CD4-positive, alpha-beta T cell (primary cell): ENCODE measurements at regions not wholly inside any gene's neighbourhood (a gene's known extent, or its start where the extent isn't known, plus 50 kb on each side); places are given as distances from the start of the nearest gene placed in this dataset.

ENCODE experiments used
- ATAC-seq: fragments of 200-7000 bp; cut with Tn5 transposase; one replicate; pipeline ENCODE4 v1.10.0; 2022; ENCODE audit warnings: mild to moderate bottlenecking; ENCODE audit not compliant: poor library complexity
- CTCF ChIA-PET: fragments of 350-600 bp; sonication (Branson Sonifier 250); formaldehyde crosslinking; loops from one replicate; lab custom pipeline; 2021; ENCODE audit warnings: antibody characterized with exemption, inconsistent platforms; lab: Charles Lee
- POLR2A ChIA-PET: fragments of 350-600 bp; sonication (Branson Sonifier 250); formaldehyde crosslinking; loops from one replicate; lab custom pipeline; 2021; ENCODE audit warnings: antibody characterized with exemption, inconsistent platforms; lab: Charles Lee
- DNase-seq, 14 experiments: peaks; one replicate each; pipeline ENCODE4 v3.0.0-alpha.2; 2013 to 2020; ENCODE audit warnings: mixed read lengths in 2 of 14
- H3K27ac ChIP-seq, 2 donors: one replicate each; pipeline versions ENCODE4 v1.5.1 to v1.7.0; 2013; ENCODE audit warnings: low read length in 2 of 2, low read depth in 1 of 2, mild to moderate bottlenecking in 1 of 2
- H3K27me3 ChIP-seq, 2 experiments: 1 replicate in 1 of 2; 2 replicates in 1 of 2; pipeline versions ENCODE4 v1.6.1 to v1.7.0; 2013; ENCODE audit warnings: low read length in 2 of 2, control low read depth in 1 of 2, mild to moderate bottlenecking in 1 of 2, moderate library complexity in 1 of 2; ENCODE audit not compliant: insufficient read depth in 2 of 2, control insufficient read depth in 1 of 2
- H3K36me3 ChIP-seq: one replicate; pipeline ENCODE4 v1.6.1; 2013; ENCODE audit warnings: low read length, control low read depth; ENCODE audit not compliant: insufficient read depth
- H3K4me1 ChIP-seq: one replicate; pipeline ENCODE4 v1.6.1; 2013; ENCODE audit warnings: low read length, control low read depth; ENCODE audit not compliant: insufficient read depth
- H3K4me3 ChIP-seq: one replicate; pipeline ENCODE4 v1.5.1; 2013; ENCODE audit warnings: mild to moderate bottlenecking, low read length, moderate library complexity
- H3K9me3 ChIP-seq, 2 experiments: 1 replicate in 1 of 2; 2 replicates in 1 of 2; pipeline versions ENCODE4 v1.6.1 to v1.7.0; 2013; ENCODE audit warnings: low read length in 2 of 2, mild to moderate bottlenecking in 2 of 2, control low read depth in 1 of 2, moderate library complexity in 1 of 2; ENCODE audit not compliant: control insufficient read depth in 1 of 2, insufficient read depth in 1 of 2
- H3K27ac Mint-ChIP-seq: one replicate; pipeline ENCODE4 v1.8.0; 2020; ENCODE audit warnings: mixed read lengths
- H3K27me3 Mint-ChIP-seq: one replicate; pipeline ENCODE4 v1.8.0; 2021; ENCODE audit warnings: mixed read lengths
- H3K36me3 Mint-ChIP-seq: one replicate; pipeline ENCODE4 v1.8.0; 2021; ENCODE audit warnings: low read depth, mixed read lengths
- H3K4me1 Mint-ChIP-seq: one replicate; pipeline ENCODE4 v1.8.0; 2021; ENCODE audit warnings: low read depth, mixed read lengths
- H3K4me3 Mint-ChIP-seq: one replicate; pipeline ENCODE4 v1.8.0; 2020; ENCODE audit warnings: mild to moderate bottlenecking, mixed read lengths
- H3K9me3 Mint-ChIP-seq: one replicate; pipeline ENCODE4 v1.8.0; 2020; ENCODE audit warnings: mixed read lengths
- CTCF ChIP-seq: fragments of 200-600 bp; IDR thresholded peaks from one replicate; pipeline ENCODE4 v1.8.0; 2022; ENCODE audit warnings: antibody characterized with exemption, mild to moderate bottlenecking
- intact Hi-C, 2 experiments: fragments of 100-400 bp; cut with DNase I in 1 of 2; cut with micrococcal nuclease in 1 of 2; formaldehyde crosslinking; loops; one replicate each; pipeline versions ENCODE4 v1.15.1 to v1.9.0; 2023 to 2025; cut with DNase I, micrococcal nuclease

- intact Hi-C loops: no loop called here
- Histone ChIP-seq H3K4me1 (peaks cover 9% of the 10 kb centered on the region), H3K9me3 (no peaks in the 10 kb centered on the region), H3K27me3 (no peaks in the 10 kb centered on the region), H3K4me3 (no peak overlapping the region), H3K36me3 (no peaks in the 10 kb centered on the region), H3K27ac (no peak overlapping the region)
- TF ChIP-seq CTCF: no peak
- Mint-ChIP-seq H3K36me3 (no peaks in the 10 kb centered on the region), H3K4me1 (peaks cover 26% of the 10 kb centered on the region), H3K9me3 (no peaks in the 10 kb centered on the region), H3K27ac (peak overlapping the region; percentile 55), H3K4me3 (no peak overlapping the region), H3K27me3 (no peaks in the 10 kb centered on the region)
- peak; percentile 68 for ATAC-seq
- ChIA-PET POLR2A (interaction anchor here (0.5 kb wide), 1 partner anchor 505 kb away, joined by 3 read pairs; no protein-coding TSS in a partner anchor), CTCF (no interaction called here)
- DNase-seq: peak in 3 of 14 experiments; percentile 21 to 52 (median 43)
Observed at GRCh38 chr21:34192646-34193285, 119.4 kb downstream of the MRPS6 start.

GRCh38 chr21:34195335-34195734, 122.0 kb downstream of the MRPS6 start:
- intact Hi-C loops: no loop called here
- Mint-ChIP-seq H3K27me3 (no peaks in the 10 kb centered on the region), H3K4me1 (peaks cover 50% of the 10 kb centered on the region), H3K4me3 (no peak overlapping the region), H3K36me3 (no peaks in the 10 kb centered on the region), H3K9me3 (no peaks in the 10 kb centered on the region), H3K27ac (no peak overlapping the region)
- Histone ChIP-seq H3K4me3 (no peak overlapping the region), H3K27ac (no peak overlapping the region), H3K9me3 (no peaks in the 10 kb centered on the region), H3K4me1 (peaks cover 35% of the 10 kb centered on the region), H3K27me3 (no peaks in the 10 kb centered on the region), H3K36me3 (no peaks in the 10 kb centered on the region)
- ATAC-seq (no peak), DNase-seq (no peak)
- ChIA-PET POLR2A (no interaction called here), CTCF (no interaction called here)
- TF ChIP-seq CTCF: no peak

GRCh38 chr21:34196996-34197395, 123.6 kb downstream of the MRPS6 start:
- CTCF ChIA-PET: no interaction called here
- no peak overlapping the region for H3K4me3 Mint-ChIP-seq

More at GRCh38 chr21:34196996-34197395, 123.6 kb downstream of the MRPS6 start:
- Mint-ChIP-seq H3K4me1 (peaks cover 50% of the 10 kb centered on the region), H3K27ac (no peak overlapping the region), H3K9me3 (no peaks in the 10 kb centered on the region), H3K36me3 (no peaks in the 10 kb centered on the region), H3K27me3 (no peaks in the 10 kb centered on the region)
- Histone ChIP-seq H3K9me3 (no peaks in the 10 kb centered on the region), H3K4me1 (peaks cover 50% of the 10 kb centered on the region), H3K27me3 (no peaks in the 10 kb centered on the region), H3K4me3 (no peak overlapping the region), H3K36me3 (no peaks in the 10 kb centered on the region), H3K27ac (no peak overlapping the region)
- POLR2A ChIA-PET: no interaction called here
- DNase-seq (no peak), ATAC-seq (no peak)
- intact Hi-C loops: no loop called here
- no peak for TF ChIP-seq CTCF
